ENCODE measurements at regions not wholly inside any gene's neighbourhood (a gene's known extent, or its start where the extent isn't known, plus 50 kb on each side); places are given as distances from the start of the nearest gene placed in this dataset.

DNA sequence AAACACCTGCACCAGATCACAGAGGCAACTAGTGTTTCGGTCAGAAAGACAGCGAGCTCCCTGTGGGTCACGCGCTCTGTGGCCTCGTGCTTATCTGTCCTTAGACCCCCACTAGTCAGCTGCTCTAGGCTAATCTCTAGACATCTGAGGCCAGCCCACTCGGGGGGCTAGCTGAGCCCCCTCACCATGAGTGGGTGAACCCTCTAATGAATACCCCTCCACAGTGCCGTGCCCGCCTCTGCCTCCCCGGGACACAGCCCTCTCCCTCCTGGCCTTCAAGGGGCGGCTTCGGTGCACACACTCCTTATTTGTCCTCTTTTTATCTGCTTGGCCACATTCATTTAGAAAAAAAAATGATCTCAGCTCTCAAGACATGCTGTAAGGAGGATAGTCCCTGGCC, 320.1 kb downstream of the C16orf95 start:
- DNase-seq (ENCODE audit: low read depth in 2 of 2), result no peak
- TF ChIP-seq CTCF (conservative IDR thresholded peaks at IDR 0.05 in 1 of 2, IDR thresholded peaks at IDR 0.05 in 1 of 2; ENCODE audit: low read depth in 1 of 2, low read length in 2 of 2), result no peak
- no peak for TF ChIP-seq EZH2 (IDR thresholded peaks at IDR 0.05; ENCODE audit: low read length, missing control alignments)
- Histone ChIP-seq H3K79me2 (ENCODE audit: control insufficient read depth, insufficient read depth, low read length) (no peaks in the 10 kb centered on the region), H3K9me3 (ENCODE audit: control insufficient read depth, insufficient read depth, low read depth, low read length) (no peaks in the 10 kb centered on the region), H3K36me3 (ENCODE audit: control insufficient read depth, insufficient read depth, low read length) (no peaks in the 10 kb centered on the region), H2AFZ (ENCODE audit: low read length) (no peak overlapping the region), H3K27me3 (ENCODE audit: control insufficient read depth, insufficient read depth, low read length) (no peaks in the 10 kb centered on the region), H3K9ac (ENCODE audit: insufficient read depth, low read length) (no peak overlapping the region), H3K27ac (ENCODE audit: insufficient read depth, low read length) (no peak overlapping the region), H3K4me2 (ENCODE audit: extremely low read depth, insufficient read depth, low read length) (no peak overlapping the region), H3K4me1 (ENCODE audit: control insufficient read depth, extremely low read depth, insufficient read depth, low read length) (peaks cover 18% of the 10 kb centered on the region), H4K20me1 (ENCODE audit: control insufficient read depth, extremely low read depth, insufficient read depth, low read length) (no peaks in the 10 kb centered on the region), H3K4me3 (replicated peaks in 1 of 4; ENCODE audit: control extremely low read depth in 1 of 4, insufficient read depth in 1 of 4, low read depth in 3 of 4, low read length in 4 of 4) (no peak overlapping the region)

DNA sequence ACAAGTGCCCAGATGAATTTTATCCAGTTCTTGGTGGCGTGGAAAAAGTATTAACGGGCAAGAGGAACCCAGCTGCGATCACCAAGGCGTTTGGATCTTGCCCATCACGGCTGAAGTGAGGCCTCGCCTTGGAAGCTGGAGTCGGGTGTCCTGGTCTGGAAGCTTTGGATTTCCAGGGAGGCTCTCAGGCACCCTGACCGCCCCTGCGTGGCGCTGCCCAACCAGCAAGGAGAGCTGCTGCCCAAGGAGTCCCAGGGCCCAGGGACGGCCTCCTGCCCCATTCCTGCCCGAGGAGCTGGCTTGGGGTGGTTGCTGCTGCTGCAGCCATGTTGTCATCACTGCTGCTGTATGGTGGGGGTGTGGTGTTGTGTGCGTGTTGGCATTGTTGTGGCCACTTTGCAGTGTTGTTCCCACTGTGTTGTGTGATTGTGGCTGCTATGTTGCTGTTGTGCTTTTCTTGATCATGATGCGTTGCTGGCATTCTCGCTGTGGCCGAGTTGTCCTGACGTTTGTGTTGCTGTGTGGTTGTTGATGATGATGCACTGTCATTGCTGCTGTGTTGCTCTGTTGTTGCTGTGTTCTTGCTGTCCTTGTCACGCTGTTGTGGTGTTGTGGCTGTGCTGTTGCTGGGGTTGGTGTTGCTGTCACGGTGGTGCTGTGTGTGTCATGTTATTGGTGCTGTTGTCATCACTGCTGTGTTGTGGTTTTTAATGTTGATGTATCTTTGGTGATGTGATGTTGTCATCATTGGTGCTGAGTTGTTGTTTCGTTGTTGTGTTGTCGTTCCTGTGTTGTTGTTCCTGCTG, 318.8 kb downstream of the C16orf95 start:
- TF ChIP-seq EZH2 (IDR thresholded peaks at IDR 0.05; ENCODE audit: low read length, missing control alignments) (no peak), CTCF (conservative IDR thresholded peaks at IDR 0.05 in 1 of 2, IDR thresholded peaks at IDR 0.05 in 1 of 2; ENCODE audit: low read depth in 1 of 2, low read length in 2 of 2) (no peak)
- Histone ChIP-seq H3K27ac (ENCODE audit: insufficient read depth, low read length) (no peak overlapping the region), H4K20me1 (ENCODE audit: control insufficient read depth, extremely low read depth, insufficient read depth, low read length) (no peaks in the 10 kb centered on the region), H3K79me2 (ENCODE audit: control insufficient read depth, insufficient read depth, low read length) (no peaks in the 10 kb centered on the region), H3K4me1 (ENCODE audit: control insufficient read depth, extremely low read depth, insufficient read depth, low read length) (peaks cover 13% of the 10 kb centered on the region), H2AFZ (ENCODE audit: low read length) (no peak overlapping the region), H3K9ac (ENCODE audit: insufficient read depth, low read length) (no peak overlapping the region), H3K4me3 (replicated peaks in 1 of 4; ENCODE audit: control extremely low read depth in 1 of 4, insufficient read depth in 1 of 4, low read depth in 3 of 4, low read length in 4 of 4) (no peak overlapping the region), H3K27me3 (ENCODE audit: control insufficient read depth, insufficient read depth, low read length) (no peaks in the 10 kb centered on the region), H3K36me3 (ENCODE audit: control insufficient read depth, insufficient read depth, low read length) (no peaks in the 10 kb centered on the region), H3K9me3 (ENCODE audit: control insufficient read depth, insufficient read depth, low read depth, low read length) (no peaks in the 10 kb centered on the region), H3K4me2 (ENCODE audit: extremely low read depth, insufficient read depth, low read length) (no peak overlapping the region)
- DNase-seq (ENCODE audit: low read depth in 2 of 2), result no peak

GRCh38 chr16:87000001-87000400, 317.2 kb downstream of the C16orf95 start:
- H3K9ac ChIP-seq (ENCODE audit: insufficient read depth, low read length), result no peak overlapping the region
- no peak overlapping the region for H3K27ac ChIP-seq (ENCODE audit: insufficient read depth, low read length)
- H3K4me2 ChIP-seq (ENCODE audit: extremely low read depth, insufficient read depth, low read length), result no peak overlapping the region
- no peaks in the 10 kb centered on the region for H3K79me2 ChIP-seq (ENCODE audit: control insufficient read depth, insufficient read depth, low read length)
- H4K20me1 ChIP-seq (ENCODE audit: control insufficient read depth, extremely low read depth, insufficient read depth, low read length), result no peaks in the 10 kb centered on the region
- TF ChIP-seq CTCF (conservative IDR thresholded peaks at IDR 0.05 in 1 of 2, IDR thresholded peaks at IDR 0.05 in 1 of 2; ENCODE audit: low read depth in 1 of 2, low read length in 2 of 2) (no peak), EZH2 (IDR thresholded peaks at IDR 0.05; ENCODE audit: low read length, missing control alignments) (no peak)
- no peaks in the 10 kb centered on the region for H3K27me3 ChIP-seq (ENCODE audit: control insufficient read depth, insufficient read depth, low read length)
- peaks cover 3% of the 10 kb centered on the region for H3K4me1 ChIP-seq (ENCODE audit: control insufficient read depth, extremely low read depth, insufficient read depth, low read length)
- H3K4me3 ChIP-seq (replicated peaks in 1 of 4; ENCODE audit: control extremely low read depth in 1 of 4, insufficient read depth in 1 of 4, low read depth in 3 of 4, low read length in 4 of 4), result no peak overlapping the region
- DNase-seq (ENCODE audit: low read depth in 2 of 2), result no peak
- H3K9me3 ChIP-seq (ENCODE audit: control insufficient read depth, insufficient read depth, low read depth, low read length), result no peaks in the 10 kb centered on the region
- H2AFZ ChIP-seq (ENCODE audit: low read length), result no peak overlapping the region
- H3K36me3 ChIP-seq (ENCODE audit: control insufficient read depth, insufficient read depth, low read length), result no peaks in the 10 kb centered on the region
